HUES6 (cell line): ENCODE measurements at regions not wholly inside any gene's neighbourhood (a gene's known extent, or its start where the extent isn't known, plus 50 kb on each side); places are given as distances from the start of the nearest gene placed in this dataset.
"Not testable (repeated sequence)": the region's sequence is repeated elsewhere in the genome, so short reads cannot be mapped to it uniquely, and the experiment has no call there.

ENCODE experiments used
- H3K27ac ChIP-seq: 2 replicates; pipeline ENCODE4 v1.7.0; 2013; ENCODE audit warnings: low read depth, mild to moderate bottlenecking, low read length, inconsistent platforms
- H3K27me3 ChIP-seq: 2 replicates; pipeline ENCODE4 v1.6.1; 2013; ENCODE audit warnings: low read length; ENCODE audit not compliant: control insufficient read depth, insufficient read depth
- H3K36me3 ChIP-seq: 2 replicates; pipeline ENCODE4 v1.6.1; 2013; ENCODE audit warnings: low read length; ENCODE audit not compliant: control insufficient read depth, insufficient read depth
- H3K4me1 ChIP-seq: 2 replicates; pipeline ENCODE4 v1.6.1; 2013; ENCODE audit warnings: low read length; ENCODE audit not compliant: control insufficient read depth, insufficient read depth
- H3K4me3 ChIP-seq: 2 replicates; pipeline ENCODE4 v1.5.1; 2013; ENCODE audit warnings: low read depth, low read length
- H3K9ac ChIP-seq: one replicate; pipeline ENCODE4 v1.6.1; 2013; ENCODE audit warnings: mild to moderate bottlenecking, low read length
- H3K9me3 ChIP-seq: 2 replicates; pipeline ENCODE4 v1.6.1; 2013; ENCODE audit warnings: low read depth, low read length; ENCODE audit not compliant: control insufficient read depth, insufficient read depth

DNA sequence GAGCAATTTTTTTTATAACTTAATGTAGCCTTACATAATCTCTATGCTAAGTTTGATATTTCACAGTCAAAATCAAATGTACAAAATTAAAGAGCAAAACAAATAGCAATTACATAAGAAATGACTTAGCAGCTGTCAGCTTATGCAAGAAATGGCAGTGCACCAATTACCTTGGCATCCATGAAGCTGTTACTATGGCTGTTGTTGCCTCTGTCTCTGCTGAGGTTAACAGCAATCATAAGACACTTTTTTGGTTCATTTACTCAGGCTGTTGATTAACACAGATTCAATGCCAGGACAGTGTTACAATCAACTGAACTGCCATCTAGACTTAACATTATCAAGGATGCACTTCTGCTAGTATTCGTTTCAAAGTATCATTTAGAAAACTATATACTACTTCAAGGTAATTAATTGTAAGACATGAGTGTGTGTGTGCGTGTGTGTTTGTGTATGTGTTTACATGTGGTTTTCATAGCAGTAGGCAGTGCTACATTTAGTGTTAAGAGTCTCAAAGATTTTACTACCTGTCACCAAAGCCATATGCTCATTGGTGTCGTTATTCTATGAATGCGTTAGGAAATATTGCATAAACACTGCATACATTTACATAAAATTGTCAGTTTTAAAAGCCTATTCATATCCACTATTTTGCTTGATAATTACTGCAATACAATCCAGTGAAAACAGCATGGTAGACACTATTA is 1084.2 kb upstream of the COX7C start:
- H3K4me1 ChIP-seq, result no peaks in the 10 kb centered on the region
- no peaks in the 10 kb centered on the region for H3K27me3 ChIP-seq
- H3K36me3 ChIP-seq, result no peaks in the 10 kb centered on the region
- H3K9ac ChIP-seq, result no peak overlapping the region
- H3K27ac ChIP-seq, result no peak overlapping the region
- H3K4me3 ChIP-seq, result no peak overlapping the region
- H3K9me3 ChIP-seq, result no peaks in the 10 kb centered on the region

- H3K4me3 ChIP-seq, result no peak overlapping the region
These were observed 1079.4 kb upstream of the COX7C start for GRCh38 chr5:85538362-85538761.

DNA sequence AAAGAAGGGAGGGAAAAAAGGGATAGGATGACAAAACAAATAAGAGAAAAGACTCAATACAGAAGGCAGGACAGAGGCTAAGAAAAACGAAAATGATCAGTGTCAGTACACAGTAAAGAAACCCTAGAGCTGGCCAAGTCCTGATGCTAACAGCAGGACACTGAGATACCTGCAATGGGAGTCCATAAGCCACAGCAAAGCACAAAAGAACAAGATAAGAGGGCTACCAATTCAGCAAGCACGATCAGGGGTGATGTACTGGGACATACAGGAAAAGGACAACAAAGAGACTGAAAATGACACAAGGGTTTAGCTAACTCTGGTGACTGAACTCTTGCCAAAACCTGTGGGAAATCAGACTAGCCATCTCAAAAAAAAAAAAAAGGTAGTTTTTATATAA is 1072.6 kb upstream of the COX7C start:
- H3K4me3 ChIP-seq, result no peak overlapping the region
- H3K27ac ChIP-seq, result no peak overlapping the region
- H3K9me3 ChIP-seq, result no peaks in the 10 kb centered on the region
- H3K36me3 ChIP-seq, result no peaks in the 10 kb centered on the region
- no peak overlapping the region for H3K9ac ChIP-seq
- peaks cover 12% of the 10 kb centered on the region; the same call in 1 of the 2 replicates for H3K4me1 ChIP-seq
- H3K27me3 ChIP-seq, result no peaks in the 10 kb centered on the region

More at GRCh38 chr5:85538362-85538761, 1079.4 kb upstream of the COX7C start:
- H3K36me3 ChIP-seq, result no peaks in the 10 kb centered on the region
- H3K27me3 ChIP-seq, result no peaks in the 10 kb centered on the region
- no peaks in the 10 kb centered on the region for H3K4me1 ChIP-seq
- no peak overlapping the region for H3K27ac ChIP-seq
- H3K9ac ChIP-seq, result no peak overlapping the region
- H3K9me3 ChIP-seq, result no peaks in the 10 kb centered on the region

GRCh38 chr5:85549229-85549628 is 1068.5 kb upstream of the COX7C start:
- no peaks in the 10 kb centered on the region for H3K9me3 ChIP-seq
- H3K27ac ChIP-seq, result no peak overlapping the region
- no peaks in the 10 kb centered on the region for H3K27me3 ChIP-seq
- peaks cover 6% of the 10 kb centered on the region; the same call in 1 of the 2 replicates for H3K4me1 ChIP-seq
- H3K9ac ChIP-seq, result no peak overlapping the region
- no peaks in the 10 kb centered on the region for H3K36me3 ChIP-seq
- H3K4me3 ChIP-seq, result no peak overlapping the region

- no peak overlapping the region for H3K27ac ChIP-seq
These were observed 1067.7 kb upstream of the COX7C start for GRCh38 chr5:85549836-85550599.

GRCh38 chr5:85556464-85556863 is 1061.3 kb upstream of the COX7C start:
- Histone ChIP-seq H3K9me3 (peaks cover 10% of the 10 kb centered on the region; the same call in 1 of the 2 replicates), H3K27ac (no peak overlapping the region), H3K9ac (no peak overlapping the region), H3K36me3 (no peaks in the 10 kb centered on the region), H3K4me3 (no peak overlapping the region), H3K27me3 (no peaks in the 10 kb centered on the region), H3K4me1 (no peaks in the 10 kb centered on the region)

More at GRCh38 chr5:85549836-85550599, 1067.7 kb upstream of the COX7C start:
- Histone ChIP-seq H3K27me3 (no peaks in the 10 kb centered on the region), H3K4me3 (no peak overlapping the region), H3K9me3 (0 out of 2 replicates have a peak, but pooled peaks cover 6% of the 10 kb centered on the region), H3K9ac (no peak overlapping the region), H3K4me1 (peaks cover 3% of the 10 kb centered on the region; the same call in 1 of the 2 replicates), H3K36me3 (no peaks in the 10 kb centered on the region)

- no peaks in the 10 kb centered on the region for H3K4me1 ChIP-seq
- H3K27me3 ChIP-seq, result no peaks in the 10 kb centered on the region
- H3K9me3 ChIP-seq, result no peaks in the 10 kb centered on the region
- no peak overlapping the region for H3K9ac ChIP-seq
- no peak overlapping the region for H3K4me3 ChIP-seq
- no peaks in the 10 kb centered on the region for H3K36me3 ChIP-seq
- no peak overlapping the region for H3K27ac ChIP-seq
These were observed 1041.1 kb upstream of the COX7C start for GRCh38 chr5:85576666-85577065.

GRCh38 chr5:85587806-85588205 is 1029.9 kb upstream of the COX7C start:
- not testable (repeated sequence) for H3K4me1 ChIP-seq, H3K9me3 ChIP-seq, H3K36me3 ChIP-seq, H3K27ac ChIP-seq, H3K9ac ChIP-seq, H3K27me3 ChIP-seq, H3K4me3 ChIP-seq

DNA sequence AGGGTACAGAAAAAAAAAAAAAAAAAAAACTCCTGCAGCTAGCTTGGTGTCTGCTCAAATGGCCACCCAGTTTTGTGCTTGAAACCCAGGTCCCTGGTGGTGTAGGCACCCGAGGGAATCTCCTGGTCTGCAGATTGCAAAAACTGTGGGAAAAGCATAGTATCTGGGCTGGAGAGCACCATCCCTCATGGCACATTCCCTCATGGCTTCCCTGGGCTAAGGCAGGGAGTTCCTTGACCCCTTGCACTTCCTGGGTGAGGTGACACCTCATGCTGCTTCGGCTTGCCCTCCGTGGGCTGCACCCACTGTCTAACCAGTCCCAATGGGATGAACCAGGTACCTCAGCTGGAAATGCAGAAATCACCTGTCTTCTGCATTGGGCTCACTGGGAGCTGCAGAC is 1029.5 kb upstream of the COX7C start:
- not testable (repeated sequence) for H3K4me3 ChIP-seq, H3K27me3 ChIP-seq, H3K27ac ChIP-seq, H3K9me3 ChIP-seq, H3K9ac ChIP-seq, H3K4me1 ChIP-seq, H3K36me3 ChIP-seq

- Histone ChIP-seq H3K9me3 (peaks cover 5% of the 10 kb centered on the region; the same call in 1 of the 2 replicates), H3K4me1 (peaks cover 4% of the 10 kb centered on the region; the same call in 1 of the 2 replicates), H3K4me3 (no peak overlapping the region)
These were observed 1027.0 kb upstream of the COX7C start for GRCh38 chr5:85590764-85591163.

GRCh38 chr5:85591311-85591710 is 1026.4 kb upstream of the COX7C start:
- H3K27me3 ChIP-seq, result no peaks in the 10 kb centered on the region
- peaks cover 4% of the 10 kb centered on the region; the same call in 1 of the 2 replicates for H3K4me1 ChIP-seq
- H3K4me3 ChIP-seq, result no peak overlapping the region
- no peaks in the 10 kb centered on the region for H3K36me3 ChIP-seq
- H3K9me3 ChIP-seq, result peaks cover 5% of the 10 kb centered on the region; the same call in 1 of the 2 replicates
- no peak overlapping the region for H3K9ac ChIP-seq
- H3K27ac ChIP-seq, result no peak overlapping the region

More at GRCh38 chr5:85590764-85591163, 1027.0 kb upstream of the COX7C start:
- Histone ChIP-seq H3K27me3 (no peaks in the 10 kb centered on the region), H3K36me3 (no peaks in the 10 kb centered on the region), H3K9ac (no peak overlapping the region), H3K27ac (no peak overlapping the region)
